ENCODE measurements at regions not wholly inside any gene's neighbourhood (a gene's known extent, or its start where the extent isn't known, plus 50 kb on each side); places are given as distances from the start of the nearest gene placed in this dataset.

DNA sequence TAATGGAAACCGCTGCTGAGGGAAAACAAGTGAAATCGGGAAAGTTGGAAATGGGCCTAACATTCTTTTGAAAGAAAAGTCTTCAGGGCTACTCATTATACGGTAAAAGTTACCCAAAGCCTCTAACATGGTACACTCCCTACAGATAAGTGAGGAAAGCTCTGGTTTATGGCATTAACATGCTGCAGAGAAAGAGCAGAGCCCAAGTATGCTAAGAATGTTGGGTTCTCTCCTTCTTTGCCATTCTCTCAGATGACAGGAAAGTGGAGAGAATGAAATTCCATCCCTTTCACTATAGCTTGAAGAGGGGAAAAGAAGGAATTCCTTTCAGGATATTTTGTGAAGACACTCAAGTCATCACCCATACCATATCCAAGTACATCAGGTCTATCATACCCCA is 348.0 kb downstream of the SEC23A start:
- TF ChIP-seq, protein P1, sequence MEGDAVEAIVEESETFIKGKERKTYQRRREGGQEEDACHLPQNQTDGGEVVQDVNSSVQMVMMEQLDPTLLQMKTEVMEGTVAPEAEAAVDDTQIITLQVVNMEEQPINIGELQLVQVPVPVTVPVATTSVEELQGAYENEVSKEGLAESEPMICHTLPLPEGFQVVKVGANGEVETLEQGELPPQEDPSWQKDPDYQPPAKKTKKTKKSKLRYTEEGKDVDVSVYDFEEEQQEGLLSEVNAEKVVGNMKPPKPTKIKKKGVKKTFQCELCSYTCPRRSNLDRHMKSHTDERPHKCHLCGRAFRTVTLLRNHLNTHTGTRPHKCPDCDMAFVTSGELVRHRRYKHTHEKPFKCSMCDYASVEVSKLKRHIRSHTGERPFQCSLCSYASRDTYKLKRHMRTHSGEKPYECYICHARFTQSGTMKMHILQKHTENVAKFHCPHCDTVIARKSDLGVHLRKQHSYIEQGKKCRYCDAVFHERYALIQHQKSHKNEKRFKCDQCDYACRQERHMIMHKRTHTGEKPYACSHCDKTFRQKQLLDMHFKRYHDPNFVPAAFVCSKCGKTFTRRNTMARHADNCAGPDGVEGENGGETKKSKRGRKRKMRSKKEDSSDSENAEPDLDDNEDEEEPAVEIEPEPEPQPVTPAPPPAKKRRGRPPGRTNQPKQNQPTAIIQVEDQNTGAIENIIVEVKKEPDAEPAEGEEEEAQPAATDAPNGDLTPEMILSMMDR (IDR thresholded peaks at IDR 0.05) = no peak
- TF ChIP-seq EZH2 (IDR thresholded peaks at IDR 0.05) = no peak

Data from neural progenitor cell (in vitro differentiated cells).